ENCODE measurements at regions not wholly inside any gene's neighbourhood (a gene's known extent, or its start where the extent isn't known, plus 50 kb on each side); places are given as distances from the start of the nearest gene placed in this dataset.

- TF ChIP-seq CTCF (IDR thresholded peaks at IDR 0.05) = no peak
- Mint-ChIP-seq H3K27me3 (ENCODE audit: unreplicated experiment) (peaks cover 4% of the 10 kb centered on the region), H3K36me3 (ENCODE audit: unreplicated experiment) (no peaks in the 10 kb centered on the region), H3K4me1 (ENCODE audit: unreplicated experiment) (no peaks in the 10 kb centered on the region), H3K4me3 (ENCODE audit: unreplicated experiment) (no peak overlapping the region), H3K9me3 (ENCODE audit: unreplicated experiment) (no peaks in the 10 kb centered on the region), H3K27ac (ENCODE audit: unreplicated experiment) (no peak overlapping the region)
- DNase-seq (ENCODE audit: extremely low spot score, unreplicated experiment) = no peak
Measured at GRCh38 chr13:111968336-111969010, 98.5 kb upstream of the SOX1 start.

GRCh38 chr13:111969551-111970135, 97.3 kb upstream of the SOX1 start:
- Mint-ChIP-seq H3K27me3 (ENCODE audit: unreplicated experiment) (peaks cover 4% of the 10 kb centered on the region), H3K36me3 (ENCODE audit: unreplicated experiment) (no peaks in the 10 kb centered on the region), H3K4me3 (ENCODE audit: unreplicated experiment) (no peak overlapping the region), H3K4me1 (ENCODE audit: unreplicated experiment) (no peaks in the 10 kb centered on the region), H3K27ac (ENCODE audit: unreplicated experiment) (no peak overlapping the region), H3K9me3 (ENCODE audit: unreplicated experiment) (peaks cover 5% of the 10 kb centered on the region)
- TF ChIP-seq CTCF (IDR thresholded peaks at IDR 0.05) = no peak
- DNase-seq (ENCODE audit: extremely low spot score, unreplicated experiment) = no peak

- Mint-ChIP-seq H3K4me3 (ENCODE audit: unreplicated experiment) (no peak overlapping the region), H3K9me3 (ENCODE audit: unreplicated experiment) (peaks cover 12% of the 10 kb centered on the region), H3K4me1 (ENCODE audit: unreplicated experiment) (no peaks in the 10 kb centered on the region), H3K27me3 (ENCODE audit: unreplicated experiment) (peaks cover 4% of the 10 kb centered on the region), H3K36me3 (ENCODE audit: unreplicated experiment) (no peaks in the 10 kb centered on the region), H3K27ac (ENCODE audit: unreplicated experiment) (no peak overlapping the region)
- no peak for TF ChIP-seq CTCF (IDR thresholded peaks at IDR 0.05)
- DNase-seq (ENCODE audit: extremely low spot score, unreplicated experiment) = no peak
Measured at GRCh38 chr13:111970494-111971141, 96.3 kb upstream of the SOX1 start.

- TF ChIP-seq CTCF (IDR thresholded peaks at IDR 0.05) = no peak
- H3K4me1 Mint-ChIP-seq (ENCODE audit: unreplicated experiment) = no peaks in the 10 kb centered on the region
- no peaks in the 10 kb centered on the region for H3K36me3 Mint-ChIP-seq (ENCODE audit: unreplicated experiment)
- peak; percentile 81 for DNase-seq (ENCODE audit: extremely low spot score, unreplicated experiment)
- H3K27ac Mint-ChIP-seq (ENCODE audit: unreplicated experiment) = no peak overlapping the region
- peaks cover 12% of the 10 kb centered on the region for H3K9me3 Mint-ChIP-seq (ENCODE audit: unreplicated experiment)
- no peak overlapping the region for H3K4me3 Mint-ChIP-seq (ENCODE audit: unreplicated experiment)
- H3K27me3 Mint-ChIP-seq (ENCODE audit: unreplicated experiment) = peaks cover 4% of the 10 kb centered on the region
Measured at GRCh38 chr13:111971891-111972780, 94.8 kb upstream of the SOX1 start.

Data from osteocyte (in vitro differentiated cells).